Bone marrow (tissue), 2 donors: ENCODE measurements at regions not wholly inside any gene's neighbourhood (a gene's known extent, or its start where the extent isn't known, plus 50 kb on each side); places are given as distances from the start of the nearest gene placed in this dataset.

ENCODE experiments used
- DNase-seq, 2 donors: peaks; one replicate each; lab custom pipeline; 2025; lab: John Stamatoyannopoulos, UW

- DNase-seq, result peak in 1 of 2 donors; percentile 76
Observed at GRCh38 chr5:91283899-91284298, 99.2 kb downstream of the ARRDC3 start.

GRCh38 chr5:91283326-91283725 lies 99.8 kb downstream of the ARRDC3 start:
- DNase-seq, result no peak

GRCh38 chr5:91282210-91282609 lies 100.9 kb downstream of the ARRDC3 start:
- DNase-seq, result no peak

DNA sequence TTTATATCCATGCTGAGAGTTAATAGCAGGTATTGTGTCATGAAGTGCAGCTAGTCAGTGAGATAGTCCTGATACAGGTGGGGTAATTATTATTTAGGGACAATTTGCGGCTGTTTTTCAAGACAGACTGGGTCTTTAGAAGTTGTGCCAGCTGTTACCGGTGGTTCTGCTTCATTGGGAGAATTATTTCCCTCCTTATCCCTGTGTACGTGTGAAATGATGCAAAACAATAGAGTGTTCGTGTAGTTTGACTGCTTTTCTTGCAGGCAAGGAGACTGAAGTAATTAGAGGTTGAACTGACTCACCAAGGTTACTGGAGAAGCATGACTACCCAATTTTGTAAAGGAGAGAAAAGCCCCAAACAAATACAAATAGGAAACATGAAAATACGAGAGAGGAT lies 101.7 kb downstream of the ARRDC3 start:
- DNase-seq, result no peak

GRCh38 chr5:91280362-91281269 lies 102.5 kb downstream of the ARRDC3 start:
- peak; percentile 86 to 97 for DNase-seq

GRCh38 chr5:91277840-91278239 lies 105.3 kb downstream of the ARRDC3 start:
- DNase-seq, result no peak

- no peak for DNase-seq
Observed at GRCh38 chr5:91277093-91277626, 106.0 kb downstream of the ARRDC3 start.

DNA sequence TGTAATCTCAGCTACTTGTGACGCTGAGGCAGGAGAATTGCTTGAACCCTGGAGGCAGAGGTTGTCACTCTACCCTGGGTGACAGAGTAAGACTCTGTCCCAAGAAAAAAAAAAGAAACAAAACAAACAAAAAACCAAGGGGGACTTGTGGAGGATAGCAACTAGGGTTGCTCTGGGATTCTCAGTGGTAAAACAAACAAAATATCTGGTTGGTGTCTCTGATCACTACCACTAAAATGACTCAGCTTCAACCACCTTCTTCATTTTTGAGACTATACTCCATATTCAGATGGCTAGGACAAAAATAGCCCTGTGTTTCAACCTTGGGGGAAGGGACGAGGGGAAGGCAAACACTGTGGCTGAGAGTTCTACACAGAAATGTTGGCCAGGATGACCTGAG lies 110.3 kb downstream of the ARRDC3 start:
- peak in 1 of 2 donors; percentile 63 for DNase-seq

- peak in 1 of 2 donors; percentile 34 for DNase-seq
Observed at GRCh38 chr5:91271999-91272398, 111.1 kb downstream of the ARRDC3 start.

DNA sequence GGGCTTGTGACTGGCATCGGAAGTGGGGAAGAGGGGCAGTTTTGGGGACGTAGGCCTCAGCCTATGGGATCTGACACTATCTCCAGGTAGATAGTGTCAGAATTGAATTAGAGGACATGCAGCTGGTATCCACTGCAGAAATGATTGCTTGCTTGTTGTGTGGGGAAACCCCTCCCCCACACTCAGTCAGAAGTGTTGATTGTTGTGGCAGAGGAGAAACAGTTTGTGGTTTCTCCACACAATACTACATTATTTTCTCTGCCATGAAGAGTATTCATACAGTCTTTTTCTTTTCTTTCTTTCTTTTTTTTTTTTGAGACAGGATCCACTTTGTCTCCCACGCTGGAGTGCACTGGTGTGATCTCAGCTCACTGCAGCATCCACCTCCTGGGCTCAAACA lies 113.9 kb downstream of the ARRDC3 start:
- DNase-seq, result no peak

GRCh38 chr5:91266184-91266705 lies 116.9 kb downstream of the ARRDC3 start:
- peak in 1 of 2 donors; percentile 66 for DNase-seq

GRCh38 chr5:91264311-91265051 lies 118.6 kb downstream of the ARRDC3 start:
- no peak for DNase-seq

- DNase-seq, result no peak
Observed at GRCh38 chr5:91263898-91264297, 119.2 kb downstream of the ARRDC3 start.

- no peak for DNase-seq
Observed at GRCh38 chr5:91257301-91257700, 125.8 kb downstream of the ARRDC3 start.

DNA sequence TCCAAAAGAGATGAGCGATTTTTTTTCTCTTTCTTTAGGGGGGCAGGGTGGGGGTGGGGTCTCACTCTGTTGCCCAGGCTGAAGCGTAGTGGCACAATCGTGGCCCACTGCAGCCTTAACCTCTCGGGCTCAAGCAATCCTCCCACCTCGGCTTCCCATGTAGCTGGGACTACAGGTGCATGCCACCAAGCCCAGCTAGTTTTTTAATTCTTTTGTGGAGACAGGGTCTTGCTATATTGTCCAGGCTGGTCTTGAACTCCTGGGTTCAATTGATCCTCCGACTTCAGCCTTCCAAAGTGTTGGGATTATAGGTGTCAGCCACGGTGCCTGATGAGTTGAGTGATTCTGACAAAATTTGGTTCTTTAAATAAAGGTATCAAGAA lies 127.0 kb downstream of the ARRDC3 start:
- no peak for DNase-seq

- DNase-seq, result no peak
Observed at GRCh38 chr5:91255396-91256141, 127.5 kb downstream of the ARRDC3 start.

GRCh38 chr5:91252916-91253315 lies 130.2 kb downstream of the ARRDC3 start:
- no peak for DNase-seq

- DNase-seq, result no peak
Observed at GRCh38 chr5:91245871-91246270, 137.2 kb downstream of the ARRDC3 start.

GRCh38 chr5:91245074-91245452 lies 138.1 kb downstream of the ARRDC3 start:
- no peak for DNase-seq

- no peak for DNase-seq
Observed at GRCh38 chr5:91244380-91245073, 138.6 kb downstream of the ARRDC3 start.

DNA sequence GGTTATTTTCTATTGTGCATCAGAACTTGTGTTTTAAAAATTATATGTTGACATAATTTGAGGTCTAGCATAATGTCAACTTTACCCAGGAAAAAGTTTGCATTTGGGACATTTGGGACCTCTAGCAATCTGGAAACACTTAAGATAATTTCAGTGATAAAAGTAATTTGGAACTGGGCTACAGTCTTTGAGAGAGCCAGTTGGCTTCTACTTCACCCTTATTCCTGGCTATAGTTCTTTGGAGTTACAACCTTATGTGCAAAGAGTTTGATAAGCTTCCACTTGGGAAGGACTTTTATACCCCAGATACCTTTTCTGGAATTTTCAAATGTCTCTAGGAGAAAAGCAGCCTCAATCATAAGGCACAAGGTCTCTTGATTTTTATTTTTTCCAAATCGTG lies 139.3 kb downstream of the ARRDC3 start:
- no peak for DNase-seq
